ENCODE measurements at regions not wholly inside any gene's neighbourhood (a gene's known extent, or its start where the extent isn't known, plus 50 kb on each side); places are given as distances from the start of the nearest gene placed in this dataset.

GRCh38 chrX:11059933-11060332, 51.2 kb upstream of the HCCS start:
- no peak for TF ChIP-seq TCF7L2 (IDR thresholded peaks at IDR 0.05; ENCODE audit: low read depth, low read length)
- TF ChIP-seq CTCF (IDR thresholded peaks at IDR 0.05), result no peak
- TF ChIP-seq REST (IDR thresholded peaks at IDR 0.05; ENCODE audit: insufficient read depth in 1 of 2, low read depth in 2 of 2, low read length in 1 of 2), result no peak
- TF ChIP-seq POLR2AphosphoS5 (IDR thresholded peaks at IDR 0.05; ENCODE audit: low read depth, low read length), result no peak

All from Panc1 (cell line).